ENCODE measurements at regions not wholly inside any gene's neighbourhood (a gene's known extent, or its start where the extent isn't known, plus 50 kb on each side); places are given as distances from the start of the nearest gene placed in this dataset.

- H3K9me3 Mint-ChIP-seq (ENCODE audit: low read depth): no peaks in the 10 kb centered on the region
- ATAC-seq (no peak), DNase-seq (no peak)
- CTCF ChIA-PET: no interaction called here
- H3K36me3 Mint-ChIP-seq: no peaks in the 10 kb centered on the region
- H3K27me3 Mint-ChIP-seq: peaks cover 24% of the 10 kb centered on the region
- no peaks in the 10 kb centered on the region for H3K4me1 Mint-ChIP-seq
- H3K4me3 Mint-ChIP-seq: no peak overlapping the region
- H3K27ac Mint-ChIP-seq: no peak overlapping the region
Observed at GRCh38 chr7:1369916-1370657, 89.2 kb downstream of the MICALL2 start.

- H3K27ac Mint-ChIP-seq: no peak overlapping the region
- H3K36me3 Mint-ChIP-seq: no peaks in the 10 kb centered on the region
- H3K9me3 Mint-ChIP-seq (ENCODE audit: low read depth): no peaks in the 10 kb centered on the region
- DNase-seq: no peak
- CTCF ChIA-PET: no interaction called here
- H3K4me1 Mint-ChIP-seq: no peaks in the 10 kb centered on the region
- H3K27me3 Mint-ChIP-seq: peaks cover 24% of the 10 kb centered on the region
- H3K4me3 Mint-ChIP-seq: no peak overlapping the region
- no peak for ATAC-seq
Observed at GRCh38 chr7:1370738-1371137, 88.5 kb downstream of the MICALL2 start.

- H3K27ac Mint-ChIP-seq: no peak overlapping the region
- peaks cover 28% of the 10 kb centered on the region for H3K27me3 Mint-ChIP-seq
- CTCF ChIA-PET: no interaction called here
- H3K4me1 Mint-ChIP-seq: no peaks in the 10 kb centered on the region
- ATAC-seq: no peak
- no peaks in the 10 kb centered on the region for H3K9me3 Mint-ChIP-seq (ENCODE audit: low read depth)
- no peak overlapping the region for H3K4me3 Mint-ChIP-seq
- DNase-seq: no peak
- H3K36me3 Mint-ChIP-seq: no peaks in the 10 kb centered on the region
Observed at GRCh38 chr7:1372063-1372462, 87.2 kb downstream of the MICALL2 start.

GRCh38 chr7:1372671-1373379 lies 86.4 kb downstream of the MICALL2 start:
- H3K4me1 Mint-ChIP-seq: no peaks in the 10 kb centered on the region
- DNase-seq (no peak), ATAC-seq (no peak)
- H3K27ac Mint-ChIP-seq: no peak overlapping the region
- no peak overlapping the region for H3K4me3 Mint-ChIP-seq
- H3K27me3 Mint-ChIP-seq: peaks cover 20% of the 10 kb centered on the region
- CTCF ChIA-PET: no interaction called here
- H3K9me3 Mint-ChIP-seq (ENCODE audit: low read depth): no peaks in the 10 kb centered on the region
- H3K36me3 Mint-ChIP-seq: no peaks in the 10 kb centered on the region

- H3K27ac Mint-ChIP-seq: no peak overlapping the region
- DNase-seq (no peak), ATAC-seq (no peak)
- no peaks in the 10 kb centered on the region for H3K36me3 Mint-ChIP-seq
- H3K9me3 Mint-ChIP-seq (ENCODE audit: low read depth): no peaks in the 10 kb centered on the region
- H3K4me3 Mint-ChIP-seq: no peak overlapping the region
- no peaks in the 10 kb centered on the region for H3K4me1 Mint-ChIP-seq
- peaks cover 4% of the 10 kb centered on the region for H3K27me3 Mint-ChIP-seq
- CTCF ChIA-PET: no interaction called here
Observed at GRCh38 chr7:1377111-1377909, 82.0 kb downstream of the MICALL2 start.

- Mint-ChIP-seq H3K4me1 (no peaks in the 10 kb centered on the region), H3K9me3 (ENCODE audit: low read depth) (no peaks in the 10 kb centered on the region)
- ATAC-seq: no peak
Observed at GRCh38 chr7:1378610-1379601, 80.4 kb downstream of the MICALL2 start.

GRCh38 chr7:1380231-1380815 lies 78.9 kb downstream of the MICALL2 start:
- no peaks in the 10 kb centered on the region for H3K9me3 Mint-ChIP-seq (ENCODE audit: low read depth)
- CTCF ChIA-PET: no interaction called here
- peaks cover 4% of the 10 kb centered on the region for H3K27me3 Mint-ChIP-seq
- DNase-seq (no peak), ATAC-seq (no peak)
- no peak overlapping the region for H3K4me3 Mint-ChIP-seq
- no peaks in the 10 kb centered on the region for H3K4me1 Mint-ChIP-seq
- no peaks in the 10 kb centered on the region for H3K36me3 Mint-ChIP-seq
- no peak overlapping the region for H3K27ac Mint-ChIP-seq

More at GRCh38 chr7:1378610-1379601, 80.4 kb downstream of the MICALL2 start:
- H3K4me3 Mint-ChIP-seq: no peak overlapping the region
- no peak for DNase-seq
- H3K27ac Mint-ChIP-seq: no peak overlapping the region
- H3K27me3 Mint-ChIP-seq: peaks cover 4% of the 10 kb centered on the region
- CTCF ChIA-PET: no interaction called here
- H3K36me3 Mint-ChIP-seq: no peaks in the 10 kb centered on the region

GRCh38 chr7:1380821-1381580 lies 78.3 kb downstream of the MICALL2 start:
- Mint-ChIP-seq H3K4me3 (no peak overlapping the region), H3K4me1 (no peaks in the 10 kb centered on the region), H3K36me3 (no peaks in the 10 kb centered on the region), H3K27me3 (peaks cover 4% of the 10 kb centered on the region), H3K9me3 (ENCODE audit: low read depth) (no peaks in the 10 kb centered on the region), H3K27ac (no peak overlapping the region)
- ATAC-seq: no peak
- no peak for DNase-seq
- CTCF ChIA-PET: no interaction called here

- H3K4me1 Mint-ChIP-seq: no peaks in the 10 kb centered on the region
- CTCF ChIA-PET: interaction anchor here (1.0 kb wide), 1 partner anchor 29 kb away, joined by 3 read pairs; no protein-coding TSS in a partner anchor
- no peak overlapping the region for H3K4me3 Mint-ChIP-seq
- no peak overlapping the region for H3K27ac Mint-ChIP-seq
- no peaks in the 10 kb centered on the region for H3K36me3 Mint-ChIP-seq
- H3K27me3 Mint-ChIP-seq: no peaks in the 10 kb centered on the region
- no peaks in the 10 kb centered on the region for H3K9me3 Mint-ChIP-seq (ENCODE audit: low read depth)
- ATAC-seq: no peak
- no peak for DNase-seq
Observed at GRCh38 chr7:1382553-1383397, 76.5 kb downstream of the MICALL2 start.

GRCh38 chr7:1383398-1384112 lies 75.7 kb downstream of the MICALL2 start:
- DNase-seq: no peak
- Mint-ChIP-seq H3K4me3 (no peak overlapping the region), H3K27ac (no peak overlapping the region), H3K36me3 (no peaks in the 10 kb centered on the region), H3K9me3 (ENCODE audit: low read depth) (no peaks in the 10 kb centered on the region), H3K27me3 (no peaks in the 10 kb centered on the region), H3K4me1 (no peaks in the 10 kb centered on the region)
- CTCF ChIA-PET: no interaction called here
- no peak for ATAC-seq

- no peak overlapping the region for H3K4me3 Mint-ChIP-seq
- H3K27ac Mint-ChIP-seq: no peak overlapping the region
- no peak for ATAC-seq
- CTCF ChIA-PET: no interaction called here
- no peaks in the 10 kb centered on the region for H3K27me3 Mint-ChIP-seq
- no peak for DNase-seq
- H3K36me3 Mint-ChIP-seq: no peaks in the 10 kb centered on the region
- no peaks in the 10 kb centered on the region for H3K9me3 Mint-ChIP-seq (ENCODE audit: low read depth)
- no peaks in the 10 kb centered on the region for H3K4me1 Mint-ChIP-seq
Observed at GRCh38 chr7:1384113-1384415, 75.2 kb downstream of the MICALL2 start.
